GM12891 (cell line): ENCODE measurements at regions not wholly inside any gene's neighbourhood (a gene's known extent, or its start where the extent isn't known, plus 50 kb on each side); places are given as distances from the start of the nearest gene placed in this dataset.

ENCODE experiments used
- POLR2AphosphoS5 ChIP-seq: IDR thresholded peaks from 2 replicates; pipeline ENCODE4 v1.6.1; 2011; ENCODE audit warnings: low read depth, low read length, control low read depth
- SPI1 ChIP-seq: IDR thresholded peaks from 2 replicates; pipeline ENCODE4 v1.6.1; 2011; ENCODE audit warnings: low read depth, low read length, control low read depth
- TAF1 ChIP-seq: IDR thresholded peaks from 2 replicates; pipeline ENCODE4 v1.6.1; 2011; ENCODE audit warnings: low read depth, low read length, control low read depth

GRCh38 chr13:22285867-22286266, 615.0 kb downstream of the FGF9 start:
- TF ChIP-seq TAF1 (no peak), POLR2AphosphoS5 (no peak), SPI1 (no peak)
